GM13977 (cell line): ENCODE measurements at regions not wholly inside any gene's neighbourhood (a gene's known extent, or its start where the extent isn't known, plus 50 kb on each side); places are given as distances from the start of the nearest gene placed in this dataset.

ENCODE experiments used
- DNase-seq: peaks from one replicate; pipeline ENCODE4 v3.0.0; 2012; ENCODE audit warnings: low spot score
- CTCF ChIP-seq: IDR thresholded peaks from 2 replicates; pipeline ENCODE4 v1.5.1; 2012; ENCODE audit warnings: mild to moderate bottlenecking, control low read depth; ENCODE audit not compliant: insufficient read depth; ENCODE audit errors: extremely low read depth, missing control alignments
- in situ Hi-C: fragments of 300-500 bp; cut with MboI; formaldehyde crosslinking; loops from one replicate; pipeline ENCODE4 v1.12.0; 2022; ENCODE audit warnings: low sequenced_read_pairs, low pct_unique_long_range_greater_than_20kb, mixed read lengths, inconsistent platforms; ENCODE audit not compliant: unreplicated experiment

GRCh38 chr2:18484625-18485024, 75.8 kb downstream of the RDH14 start:
- DNase-seq = no peak
- TF ChIP-seq CTCF = no peak
- in situ Hi-C loops = no loop called here

- in situ Hi-C loops = no loop called here
- no peak for DNase-seq
- no peak for TF ChIP-seq CTCF
These were observed 76.6 kb downstream of the RDH14 start for GRCh38 chr2:18483896-18484295.

- no peak for DNase-seq
- in situ Hi-C loops = no loop called here
- no peak for TF ChIP-seq CTCF
These were observed 77.8 kb downstream of the RDH14 start for GRCh38 chr2:18482666-18483065.

GRCh38 chr2:18479947-18480369, 80.5 kb downstream of the RDH14 start:
- no peak for DNase-seq
- TF ChIP-seq CTCF = no peak
- in situ Hi-C loops = no loop called here

GRCh38 chr2:18477293-18477692, 83.2 kb downstream of the RDH14 start:
- DNase-seq = no peak
- in situ Hi-C loops = no loop called here
- no peak for TF ChIP-seq CTCF

GRCh38 chr2:18476484-18476883, 84.0 kb downstream of the RDH14 start:
- no peak for DNase-seq
- TF ChIP-seq CTCF = no peak
- in situ Hi-C loops = no loop called here

GRCh38 chr2:18475884-18476283, 84.6 kb downstream of the RDH14 start:
- no peak for DNase-seq
- in situ Hi-C loops = no loop called here
- TF ChIP-seq CTCF = no peak
